ENCODE measurements at regions not wholly inside any gene's neighbourhood (a gene's known extent, or its start where the extent isn't known, plus 50 kb on each side); places are given as distances from the start of the nearest gene placed in this dataset.

- no peaks in the 10 kb centered on the region for H3K36me3 Mint-ChIP-seq (ENCODE audit: low read depth)
- no peak for DNase-seq
- H3K27me3 Mint-ChIP-seq (ENCODE audit: low read depth, poor library complexity): no peaks in the 10 kb centered on the region
- H3K27ac Mint-ChIP-seq: no peak overlapping the region
- TF ChIP-seq CTCF (IDR thresholded peaks at IDR 0.05): no peak
- no peaks in the 10 kb centered on the region for H3K4me1 Mint-ChIP-seq
- no peaks in the 10 kb centered on the region for H3K9me3 Mint-ChIP-seq
- H3K4me3 Mint-ChIP-seq: no peak overlapping the region
These were observed 440.4 kb upstream of the PRR20A start for GRCh38 chr13:56700324-56700723.

GRCh38 chr13:56706485-56706884 lies 434.2 kb upstream of the PRR20A start:
- no peak for DNase-seq
- TF ChIP-seq CTCF (IDR thresholded peaks at IDR 0.05): no peak
- Mint-ChIP-seq H3K36me3 (ENCODE audit: low read depth) (no peaks in the 10 kb centered on the region), H3K27ac (no peak overlapping the region), H3K4me3 (no peak overlapping the region), H3K4me1 (no peaks in the 10 kb centered on the region), H3K27me3 (ENCODE audit: low read depth, poor library complexity) (no peaks in the 10 kb centered on the region), H3K9me3 (no peaks in the 10 kb centered on the region)

DNA sequence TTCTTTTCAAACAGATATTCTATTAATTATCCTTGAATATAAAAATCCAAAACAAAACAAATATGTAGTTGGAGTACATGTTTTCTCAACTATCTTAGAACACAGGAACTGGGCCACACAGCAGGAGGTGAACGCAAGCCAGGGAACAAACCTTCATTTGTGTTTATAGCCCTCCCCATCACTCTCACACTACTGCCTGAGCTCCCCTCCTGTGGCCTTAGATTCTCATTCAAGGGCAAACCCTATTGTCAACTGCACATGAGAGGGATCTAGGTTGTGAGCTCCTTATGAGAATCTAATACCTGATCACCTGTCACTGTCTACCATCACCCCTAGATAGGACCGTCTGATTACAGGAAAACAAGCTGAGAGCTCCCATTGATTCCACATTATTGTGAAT lies 427.1 kb upstream of the PRR20A start:
- no peaks in the 10 kb centered on the region for H3K9me3 Mint-ChIP-seq

GRCh38 chr13:56718791-56719190 lies 421.9 kb upstream of the PRR20A start:
- no peaks in the 10 kb centered on the region for H3K9me3 Mint-ChIP-seq
- no peak for DNase-seq
- no peak overlapping the region for H3K27ac Mint-ChIP-seq
- no peaks in the 10 kb centered on the region for H3K36me3 Mint-ChIP-seq (ENCODE audit: low read depth)
- no peak overlapping the region for H3K4me3 Mint-ChIP-seq
- peaks cover under 1% of the 10 kb centered on the region for H3K27me3 Mint-ChIP-seq (ENCODE audit: low read depth, poor library complexity)
- no peaks in the 10 kb centered on the region for H3K4me1 Mint-ChIP-seq
- TF ChIP-seq CTCF (IDR thresholded peaks at IDR 0.05): no peak

More for the DNA sequence above, 427.1 kb upstream of the PRR20A start:
- H3K4me3 Mint-ChIP-seq: no peak overlapping the region
- TF ChIP-seq CTCF (IDR thresholded peaks at IDR 0.05): no peak
- no peaks in the 10 kb centered on the region for H3K4me1 Mint-ChIP-seq
- H3K27ac Mint-ChIP-seq: peak overlapping the region; percentile 88
- H3K27me3 Mint-ChIP-seq (ENCODE audit: low read depth, poor library complexity): peaks cover 2% of the 10 kb centered on the region
- no peak for DNase-seq
- H3K36me3 Mint-ChIP-seq (ENCODE audit: low read depth): no peaks in the 10 kb centered on the region

DNA sequence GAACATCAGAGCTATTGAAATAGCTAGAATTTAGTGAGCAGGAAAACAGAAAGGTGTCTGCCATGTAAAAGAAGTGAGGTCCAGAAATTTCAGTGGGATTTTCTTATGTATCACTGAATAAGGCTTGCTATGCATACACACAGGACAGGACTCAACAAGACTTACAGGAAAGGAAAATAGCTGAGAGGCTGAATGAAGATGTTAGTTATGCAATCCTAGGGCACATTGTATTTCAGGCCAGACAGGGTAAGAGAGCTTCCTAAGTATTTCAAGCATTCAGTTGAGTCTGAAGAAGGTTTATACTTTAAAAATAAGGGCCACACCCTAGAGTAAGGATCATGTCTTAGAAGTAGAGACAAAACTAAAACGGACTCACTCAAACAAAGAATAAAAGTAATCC lies 419.9 kb upstream of the PRR20A start:
- H3K9me3 Mint-ChIP-seq: no peaks in the 10 kb centered on the region
- H3K27me3 Mint-ChIP-seq (ENCODE audit: low read depth, poor library complexity): no peaks in the 10 kb centered on the region
- no peaks in the 10 kb centered on the region for H3K4me1 Mint-ChIP-seq
- H3K4me3 Mint-ChIP-seq: no peak overlapping the region
- DNase-seq: no peak
- no peak overlapping the region for H3K27ac Mint-ChIP-seq
- no peak for TF ChIP-seq CTCF (IDR thresholded peaks at IDR 0.05)
- H3K36me3 Mint-ChIP-seq (ENCODE audit: low read depth): no peaks in the 10 kb centered on the region

- no peak for TF ChIP-seq CTCF (IDR thresholded peaks at IDR 0.05)
- Mint-ChIP-seq H3K4me1 (no peaks in the 10 kb centered on the region), H3K27me3 (ENCODE audit: low read depth, poor library complexity) (peaks cover 3% of the 10 kb centered on the region), H3K27ac (no peak overlapping the region), H3K4me3 (no peak overlapping the region), H3K36me3 (ENCODE audit: low read depth) (no peaks in the 10 kb centered on the region), H3K9me3 (no peaks in the 10 kb centered on the region)
- DNase-seq: peak; percentile 4
These were observed 405.2 kb upstream of the PRR20A start for GRCh38 chr13:56735537-56735942.
